OCI-LY3 (cell line): ENCODE measurements at regions not wholly inside any gene's neighbourhood (a gene's known extent, or its start where the extent isn't known, plus 50 kb on each side); places are given as distances from the start of the nearest gene placed in this dataset.
A peak's percentile ranks its signal among the peaks of the same experiment; 100 is the strongest.

Source experiments
- H2AFZ ChIP-seq: fragments of 200-600, 300-600 bp; shearing (Covaris generic); 2 replicates; pipeline ENCODE4 v1.6.0; 2014; ENCODE audit warnings: antibody characterized with exemption, low read depth, low read length
- H3K27ac ChIP-seq: fragments of 200-600, 300-600 bp; sonication (generic); 2 replicates; pipeline ENCODE4 v1.5.1; 2014; ENCODE audit warnings: mild to moderate bottlenecking, low read length, moderate library complexity, mixed read lengths
- H3K27me3 ChIP-seq: fragments of 200-600, 300-600 bp; sonication (generic); 2 replicates; pipeline ENCODE4 v1.6.1; 2014; ENCODE audit warnings: low read depth, low read length, mixed read lengths
- H3K36me3 ChIP-seq: fragments of 200-600, 300-600 bp; sonication (generic); replicated peaks from 2 replicates; pipeline ENCODE3; 2014; ENCODE audit warnings: low read depth, low read length, mixed read lengths
- H3K4me1 ChIP-seq: fragments of 300-600, 200-600 bp; sonication (generic); 2 replicates; pipeline ENCODE4 v1.6.1; 2014; ENCODE audit warnings: low read length, mixed read lengths
- H3K4me2 ChIP-seq: fragments of 200-600, 300-600 bp; sonication (generic); 2 replicates; pipeline ENCODE4 v1.6.1; 2014; ENCODE audit warnings: low read length, mixed read lengths
- H3K4me3 ChIP-seq: fragments of 300-600, 200-600 bp; sonication (generic); 2 replicates; pipeline ENCODE4 v1.5.1; 2014; ENCODE audit warnings: antibody characterized with exemption, mild to moderate bottlenecking, low read length, moderate library complexity
- H3K79me2 ChIP-seq: fragments of 300-600, 200-600 bp; shearing (Covaris generic); 2 replicates; pipeline ENCODE4 v1.6.1; 2014; ENCODE audit warnings: mild to moderate bottlenecking, low read length, mixed read lengths
- H3K9ac ChIP-seq: fragments of 300-600, 200-600 bp; shearing (Covaris generic); 2 replicates; pipeline ENCODE4 v1.6.0; 2014; ENCODE audit warnings: mild to moderate bottlenecking, low read length, moderate library complexity
- H3K9me3 ChIP-seq: fragments of 200-600, 300-600 bp; shearing (Covaris generic); 2 replicates; pipeline ENCODE4 v1.6.1; 2014; ENCODE audit warnings: low read length, mixed read lengths; ENCODE audit not compliant: insufficient read depth
- H4K20me1 ChIP-seq: fragments of 200-600, 300-600 bp; sonication (generic); 2 replicates; pipeline ENCODE4 v1.6.1; 2016; ENCODE audit warnings: low read length, mixed read lengths; ENCODE audit not compliant: insufficient read depth
- CTCF ChIP-seq: fragments of 200-600, 300-600 bp; sonication (generic); IDR thresholded peaks from 2 replicates; pipeline ENCODE4 v1.5.1; 2014; ENCODE audit warnings: antibody characterized with exemption, low read length, low read depth
- EZH2phosphoT487 ChIP-seq: fragments of 200-600 bp; shearing (Covaris generic); IDR thresholded peaks from 2 replicates; pipeline ENCODE4 v1.6.1; 2018; ENCODE audit warnings: antibody characterized with exemption, mixed run types, low read depth

- no peaks in the 10 kb centered on the region for H3K79me2 ChIP-seq
- no peaks in the 10 kb centered on the region for H3K27me3 ChIP-seq
- H3K4me3 ChIP-seq: no peak overlapping the region
- no peak overlapping the region for H3K9ac ChIP-seq
- peaks cover 22% of the 10 kb centered on the region for H3K4me1 ChIP-seq
- peaks cover 10% of the 10 kb centered on the region for H3K9me3 ChIP-seq
- TF ChIP-seq EZH2phosphoT487: no peak
- TF ChIP-seq CTCF: no peak
- no peaks in the 10 kb centered on the region for H4K20me1 ChIP-seq
- no peak overlapping the region for H2AFZ ChIP-seq
- H3K4me2 ChIP-seq: no peak overlapping the region
- H3K36me3 ChIP-seq: peaks cover 3% of the 10 kb centered on the region
- no peak overlapping the region for H3K27ac ChIP-seq
Observed at GRCh38 chr9:22808876-22809275, 362.3 kb downstream of the DMRTA1 start.

GRCh38 chr9:22809371-22809770, 362.7 kb downstream of the DMRTA1 start:
- no peaks in the 10 kb centered on the region for H3K27me3 ChIP-seq
- peaks cover 3% of the 10 kb centered on the region for H3K36me3 ChIP-seq
- no peaks in the 10 kb centered on the region for H3K79me2 ChIP-seq
- H2AFZ ChIP-seq: no peak overlapping the region
- no peak for TF ChIP-seq CTCF
- TF ChIP-seq EZH2phosphoT487: no peak
- H3K27ac ChIP-seq: no peak overlapping the region
- peaks cover 27% of the 10 kb centered on the region for H3K4me1 ChIP-seq
- no peak overlapping the region for H3K4me2 ChIP-seq
- peaks cover 6% of the 10 kb centered on the region; the same call in 1 of the 2 replicates for H3K9me3 ChIP-seq
- no peak overlapping the region for H3K4me3 ChIP-seq
- no peaks in the 10 kb centered on the region for H4K20me1 ChIP-seq
- H3K9ac ChIP-seq: no peak overlapping the region

GRCh38 chr9:22813529-22813928, 366.9 kb downstream of the DMRTA1 start:
- no peaks in the 10 kb centered on the region for H3K9me3 ChIP-seq
- 0 out of 2 replicates have a peak overlapping the region, but pooled peaks have one; percentile 2 for H3K4me3 ChIP-seq
- H2AFZ ChIP-seq: peak overlapping the region; percentile 67; the same call in 1 of the 2 replicates
- peak overlapping the region; percentile 38; the same call in 1 of the 2 replicates for H3K9ac ChIP-seq
- H3K27me3 ChIP-seq: no peaks in the 10 kb centered on the region
- no peak for TF ChIP-seq EZH2phosphoT487
- peak; percentile 81 for TF ChIP-seq CTCF
- H3K27ac ChIP-seq: peak overlapping the region; percentile 52
- peaks cover 10% of the 10 kb centered on the region for H3K36me3 ChIP-seq
- no peaks in the 10 kb centered on the region for H3K79me2 ChIP-seq
- no peaks in the 10 kb centered on the region for H4K20me1 ChIP-seq
- peaks cover 27% of the 10 kb centered on the region for H3K4me1 ChIP-seq
- peak overlapping the region; percentile 38 for H3K4me2 ChIP-seq

GRCh38 chr9:22815246-22815645, 368.6 kb downstream of the DMRTA1 start:
- Histone ChIP-seq H3K4me2 (no peak overlapping the region), H3K27me3 (no peaks in the 10 kb centered on the region), H4K20me1 (no peaks in the 10 kb centered on the region), H2AFZ (peak overlapping the region; percentile 84), H3K9me3 (no peaks in the 10 kb centered on the region), H3K4me1 (peaks cover 35% of the 10 kb centered on the region), H3K27ac (0 out of 2 replicates have a peak overlapping the region, but pooled peaks have one; percentile 2), H3K79me2 (no peaks in the 10 kb centered on the region), H3K4me3 (no peak overlapping the region), H3K36me3 (peaks cover 10% of the 10 kb centered on the region), H3K9ac (no peak overlapping the region)
- no peak for TF ChIP-seq CTCF
- TF ChIP-seq EZH2phosphoT487: no peak
